ENCODE measurements at regions not wholly inside any gene's neighbourhood (a gene's known extent, or its start where the extent isn't known, plus 50 kb on each side); places are given as distances from the start of the nearest gene placed in this dataset.

GRCh38 chr10:129191797-129192196, 275.2 kb upstream of the MGMT start:
- H3K4me3 Mint-ChIP-seq: no peak overlapping the region
- H3K27me3 Mint-ChIP-seq (ENCODE audit: low read depth, poor library complexity): peaks cover 27% of the 10 kb centered on the region
- H3K9me3 Mint-ChIP-seq: peaks cover 11% of the 10 kb centered on the region
- H3K4me1 Mint-ChIP-seq: no peaks in the 10 kb centered on the region
- no peak for DNase-seq
- no peak for TF ChIP-seq CTCF (IDR thresholded peaks at IDR 0.05)
- no peaks in the 10 kb centered on the region for H3K36me3 Mint-ChIP-seq (ENCODE audit: low read depth)
- H3K27ac Mint-ChIP-seq: no peak overlapping the region

DNA sequence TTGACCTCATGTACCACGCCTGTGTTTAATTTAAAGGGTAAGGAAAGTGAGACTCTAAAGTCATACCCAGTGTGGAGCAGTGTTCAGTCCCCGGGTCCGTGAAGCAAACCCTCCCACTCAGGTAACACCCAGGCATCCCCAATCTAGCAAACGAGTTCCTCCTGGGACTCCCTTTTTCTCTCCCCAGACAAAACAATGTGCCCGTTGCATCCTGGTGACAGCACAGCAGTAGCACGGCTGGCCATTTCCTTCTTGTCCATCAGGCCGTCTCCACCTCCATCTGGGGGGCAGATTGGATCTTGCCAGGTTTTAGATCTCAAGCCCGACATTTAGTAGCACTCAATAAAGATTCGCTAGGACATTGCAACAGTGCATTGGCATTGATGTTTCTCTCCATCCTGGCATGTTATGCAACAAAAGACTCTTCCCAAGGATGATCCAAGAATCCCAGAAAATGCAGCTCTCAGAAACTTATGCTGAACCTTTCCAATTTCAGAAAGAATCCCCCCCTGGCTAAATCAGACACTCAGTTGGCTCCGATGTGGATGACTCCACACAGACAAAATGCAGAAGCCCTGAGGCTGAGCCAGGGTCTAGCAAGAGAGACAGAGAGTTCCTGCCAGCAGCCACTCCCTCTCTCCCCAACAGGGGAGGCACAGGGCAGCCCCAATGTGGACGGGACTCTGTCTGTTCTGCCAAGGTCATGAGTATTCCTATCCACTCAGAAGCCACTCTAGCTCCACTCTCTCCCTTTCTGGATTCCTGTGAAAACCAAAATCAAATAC, 274.5 kb upstream of the MGMT start:
- H3K27ac Mint-ChIP-seq: no peak overlapping the region
- H3K4me3 Mint-ChIP-seq: no peak overlapping the region
- no peaks in the 10 kb centered on the region for H3K4me1 Mint-ChIP-seq
- H3K36me3 Mint-ChIP-seq (ENCODE audit: low read depth): no peaks in the 10 kb centered on the region
- no peak for DNase-seq
- peaks cover 4% of the 10 kb centered on the region for H3K9me3 Mint-ChIP-seq
- no peak for TF ChIP-seq CTCF (IDR thresholded peaks at IDR 0.05)
- peaks cover 33% of the 10 kb centered on the region for H3K27me3 Mint-ChIP-seq (ENCODE audit: low read depth, poor library complexity)

- Mint-ChIP-seq H3K27ac (no peak overlapping the region), H3K9me3 (no peaks in the 10 kb centered on the region), H3K27me3 (ENCODE audit: low read depth, poor library complexity) (peaks cover 33% of the 10 kb centered on the region), H3K36me3 (ENCODE audit: low read depth) (no peaks in the 10 kb centered on the region), H3K4me3 (no peak overlapping the region), H3K4me1 (no peaks in the 10 kb centered on the region)
- DNase-seq: no peak
- no peak for TF ChIP-seq CTCF (IDR thresholded peaks at IDR 0.05)
Measured at GRCh38 chr10:129193148-129193547, 273.9 kb upstream of the MGMT start.

GRCh38 chr10:129194181-129194870, 272.7 kb upstream of the MGMT start:
- H3K9me3 Mint-ChIP-seq: no peaks in the 10 kb centered on the region
- H3K4me3 Mint-ChIP-seq: no peak overlapping the region
- H3K36me3 Mint-ChIP-seq (ENCODE audit: low read depth): no peaks in the 10 kb centered on the region
- H3K27me3 Mint-ChIP-seq (ENCODE audit: low read depth, poor library complexity): peaks cover 28% of the 10 kb centered on the region
- no peak for DNase-seq
- H3K4me1 Mint-ChIP-seq: no peaks in the 10 kb centered on the region
- no peak overlapping the region for H3K27ac Mint-ChIP-seq
- TF ChIP-seq CTCF (IDR thresholded peaks at IDR 0.05): no peak

DNA sequence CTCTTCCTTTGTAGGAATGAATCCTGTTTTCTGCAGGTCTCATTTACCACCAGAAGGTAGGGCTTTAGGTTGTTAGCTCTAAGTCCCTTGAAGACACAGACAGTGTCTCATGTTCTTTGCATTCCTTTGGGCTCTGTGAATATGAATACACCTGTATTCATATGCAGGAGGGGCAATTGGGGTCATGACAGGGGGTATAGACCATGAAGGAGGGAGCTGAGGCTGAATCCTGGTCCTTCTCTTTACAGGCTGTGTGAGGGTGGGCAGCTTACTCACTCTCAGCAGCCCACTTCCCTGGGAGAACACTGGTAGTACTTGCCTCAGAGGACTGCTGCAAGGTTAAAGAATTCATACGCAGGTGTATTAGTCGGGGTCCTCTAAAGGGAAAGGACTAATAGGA, 267.2 kb upstream of the MGMT start:
- Mint-ChIP-seq H3K4me3 (no peak overlapping the region), H3K27me3 (ENCODE audit: low read depth, poor library complexity) (peaks cover 24% of the 10 kb centered on the region), H3K36me3 (ENCODE audit: low read depth) (no peaks in the 10 kb centered on the region), H3K4me1 (no peaks in the 10 kb centered on the region), H3K27ac (no peak overlapping the region), H3K9me3 (peaks cover 12% of the 10 kb centered on the region)
- TF ChIP-seq CTCF (IDR thresholded peaks at IDR 0.05): no peak
- DNase-seq: no peak
